Keratinocyte (primary cell): ENCODE measurements at regions not wholly inside any gene's neighbourhood (a gene's known extent, or its start where the extent isn't known, plus 50 kb on each side); places are given as distances from the start of the nearest gene placed in this dataset.

ENCODE experiments used
- DNase-seq: peaks from one replicate; pipeline ENCODE4 v3.0.0-alpha.2; 2011; ENCODE audit warnings: low read depth, missing footprints, low spot score
- FAIRE-seq: peaks from 2 replicates; lab custom pipeline; 2011; peaks lifted over from hg19 to GRCh38; lab: Jason Lieb, UNC
- H2AFZ ChIP-seq: 2 replicates; pipeline ENCODE4 v1.6.0; 2012; ENCODE audit warnings: low read length, control low read depth, inconsistent platforms; ENCODE audit not compliant: control insufficient read depth
- H3K27ac ChIP-seq: 2 replicates; pipeline ENCODE4 v1.5.1; 2011; ENCODE audit warnings: low read length; ENCODE audit not compliant: control insufficient read depth, insufficient read depth
- H3K27me3 ChIP-seq: 3 replicates; pipeline ENCODE4 v1.6.0; 2011; ENCODE audit warnings: low read length; ENCODE audit not compliant: control insufficient read depth, insufficient read depth; ENCODE audit errors: extremely low read depth
- H3K36me3 ChIP-seq, 2 experiments: 2 replicates in 1 of 2; 3 replicates in 1 of 2; pipeline ENCODE4 v1.5.1; 2011; ENCODE audit warnings: low read length in 2 of 2, mild to moderate bottlenecking in 1 of 2; ENCODE audit not compliant: control insufficient read depth in 2 of 2, insufficient read depth in 2 of 2; ENCODE audit errors: extremely low read depth in 1 of 2
- H3K4me1 ChIP-seq: 3 replicates; pipeline ENCODE4 v1.5.1; 2011; ENCODE audit warnings: low read length; ENCODE audit not compliant: control insufficient read depth, insufficient read depth; ENCODE audit errors: extremely low read depth
- H3K4me2 ChIP-seq: 3 replicates; pipeline ENCODE4 v1.6.0; 2011; ENCODE audit warnings: low read depth, low read length; ENCODE audit not compliant: control insufficient read depth, insufficient read depth; ENCODE audit errors: extremely low read depth
- H3K4me3 ChIP-seq, 3 experiments: fragments of 200-600 bp in 1 of 3; sonication (generic) in 1 of 3; 2 replicates in 2 of 3; 3 replicates in 1 of 3; pipeline ENCODE4 v1.5.1; 2011 to 2016; ENCODE audit warnings: low read length in 3 of 3, mild to moderate bottlenecking in 3 of 3, control low read depth in 2 of 3, inconsistent platforms in 1 of 3, low read depth in 1 of 3, mixed read lengths in 1 of 3, mixed run types in 1 of 3, moderate library complexity in 1 of 3; ENCODE audit not compliant: control insufficient read depth in 2 of 3, insufficient read depth in 2 of 3; ENCODE audit errors: extremely low read depth in 1 of 3
- H3K79me2 ChIP-seq: 2 replicates; pipeline ENCODE4 v1.6.0; 2012; ENCODE audit warnings: low read length; ENCODE audit not compliant: control insufficient read depth, insufficient read depth
- H3K9ac ChIP-seq: 3 replicates; pipeline ENCODE4 v1.6.0; 2011; ENCODE audit warnings: low read length; ENCODE audit not compliant: control insufficient read depth, insufficient read depth; ENCODE audit errors: extremely low read depth
- H3K9me1 ChIP-seq: 3 replicates; pipeline ENCODE4 v1.6.0; 2011; ENCODE audit warnings: low read length; ENCODE audit not compliant: control insufficient read depth, insufficient read depth; ENCODE audit errors: extremely low read depth
- H3K9me3 ChIP-seq: 2 replicates; pipeline ENCODE4 v1.5.1; 2012; ENCODE audit warnings: low read depth, low read length; ENCODE audit not compliant: control insufficient read depth
- H4K20me1 ChIP-seq: 3 replicates; pipeline ENCODE4 v1.6.0; 2011; ENCODE audit warnings: low read length; ENCODE audit not compliant: control insufficient read depth, insufficient read depth; ENCODE audit errors: extremely low read depth
- CTCF ChIP-seq, 3 experiments: IDR thresholded peaks in 1 of 3; conservative IDR thresholded peaks in 1 of 3; optimal IDR thresholded peaks in 1 of 3; 2 replicates in 2 of 3; 3 replicates in 1 of 3; pipeline versions ENCODE3 to v1.5.1; 2011; ENCODE audit warnings: low read length in 3 of 3, mild to moderate bottlenecking in 3 of 3, moderate library complexity in 2 of 3, control low read depth in 1 of 3, inconsistent platforms in 1 of 3; ENCODE audit not compliant: insufficient read depth in 2 of 3; ENCODE audit errors: extremely low read depth in 1 of 3
- EZH2 ChIP-seq: IDR thresholded peaks from one replicate; pipeline ENCODE4 v1.6.1; 2012; ENCODE audit warnings: inconsistent platforms, mild to moderate bottlenecking, low read length, moderate library complexity
- dilution Hi-C: fragments of 300-500 bp; cut with MboI; formaldehyde crosslinking; loops from one replicate; pipeline ENCODE4 v1.7.0; 2020; ENCODE audit warnings: low sequenced_read_pairs; ENCODE audit not compliant: extremely low pct_ligation_motif_present

DNA sequence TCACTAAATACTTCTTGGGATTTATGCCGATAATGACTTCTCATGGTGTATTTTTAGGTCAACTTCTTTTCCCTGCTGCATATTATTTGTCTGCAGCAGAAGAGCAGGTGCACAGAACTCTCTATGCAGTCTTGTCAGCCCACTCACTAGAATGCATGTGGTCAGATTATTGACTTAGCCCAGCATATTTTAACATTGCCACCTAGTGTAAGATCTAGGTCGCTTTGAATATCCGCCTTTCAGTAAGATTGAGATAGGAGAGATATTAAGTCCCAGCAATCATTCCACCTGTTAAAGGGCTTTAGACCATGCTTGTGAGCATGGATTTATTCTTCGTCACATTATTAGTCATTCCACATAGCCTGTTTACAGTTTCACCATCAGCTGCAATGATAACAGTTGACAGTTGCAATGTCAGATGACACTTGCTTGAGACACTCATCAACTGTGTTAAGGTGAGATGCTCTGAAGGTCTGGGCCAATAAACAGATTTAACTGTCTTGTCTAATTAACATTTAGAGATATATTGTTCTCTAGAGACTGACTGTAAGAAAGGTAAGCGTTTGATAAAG lies 491.7 kb downstream of the ARL4A start:
- FAIRE-seq (no peak), DNase-seq (no peak)

DNA sequence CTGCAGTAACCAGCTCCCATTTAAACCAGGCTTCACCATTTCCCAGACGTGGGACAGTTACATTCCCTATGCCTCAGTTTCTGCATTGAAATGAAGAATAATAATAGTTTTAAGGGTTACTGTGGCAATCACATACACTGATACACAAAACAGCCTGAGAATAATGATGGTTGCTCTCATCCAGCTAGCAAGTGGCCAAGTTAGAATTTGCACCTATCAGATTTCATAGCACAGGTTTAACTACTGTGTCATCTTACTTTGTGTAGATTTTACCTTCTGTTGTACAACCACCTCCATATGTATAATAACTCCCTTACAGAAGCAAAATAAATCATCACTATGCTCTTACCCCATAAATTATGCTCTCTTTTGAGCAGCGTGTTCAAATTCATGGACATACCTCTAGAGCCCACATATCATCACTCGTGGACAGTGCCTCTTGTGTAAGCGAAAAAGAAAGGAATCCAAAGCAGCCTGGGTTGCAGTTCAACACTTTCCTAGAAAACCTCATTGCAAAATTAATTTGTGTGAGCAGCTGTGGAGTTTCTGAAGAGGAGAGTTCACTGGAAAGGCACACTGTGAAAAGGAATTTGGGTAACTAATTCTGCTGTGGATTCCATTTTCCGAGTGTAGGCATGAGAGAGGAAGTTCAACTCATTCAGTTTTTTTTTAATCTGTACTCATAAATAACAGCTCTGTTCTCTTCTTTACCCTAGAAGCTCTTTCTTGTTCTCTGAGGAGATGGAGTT lies 492.5 kb downstream of the ARL4A start:
- no peak for TF ChIP-seq CTCF (optimal IDR thresholded peaks at IDR 0.05 in 1 of 3, IDR thresholded peaks at IDR 0.05 in 1 of 3, conservative IDR thresholded peaks at IDR 0.05 in 1 of 3; ENCODE audit: extremely low read depth in 1 of 3, insufficient read depth in 2 of 3, low read length in 3 of 3)
- TF ChIP-seq EZH2: no peak
- H3K27ac ChIP-seq: no peak overlapping the region
- FAIRE-seq (no peak), DNase-seq (no peak)
- H3K4me1 ChIP-seq: no peaks in the 10 kb centered on the region
- no peaks in the 10 kb centered on the region for H3K9me1 ChIP-seq
- H3K9ac ChIP-seq: no peak overlapping the region
- dilution Hi-C loops: no loop called here
- H3K79me2 ChIP-seq: no peaks in the 10 kb centered on the region
- H2AFZ ChIP-seq: no peak overlapping the region
- H3K27me3 ChIP-seq: no peaks in the 10 kb centered on the region
- H3K9me3 ChIP-seq: no peaks in the 10 kb centered on the region
- H3K36me3 ChIP-seq: no peaks in the 10 kb centered on the region
- no peaks in the 10 kb centered on the region for H4K20me1 ChIP-seq
- H3K4me2 ChIP-seq: no peak overlapping the region
- no peak overlapping the region for H3K4me3 ChIP-seq

More for the DNA sequence above, 491.7 kb downstream of the ARL4A start:
- Histone ChIP-seq H3K9me1 (no peaks in the 10 kb centered on the region), H3K27me3 (no peaks in the 10 kb centered on the region), H3K79me2 (no peaks in the 10 kb centered on the region), H2AFZ (no peak overlapping the region), H3K4me2 (no peak overlapping the region), H3K36me3 (no peaks in the 10 kb centered on the region), H3K27ac (no peak overlapping the region), H3K4me1 (no peaks in the 10 kb centered on the region), H3K9me3 (no peaks in the 10 kb centered on the region), H4K20me1 (no peaks in the 10 kb centered on the region), H3K9ac (no peak overlapping the region), H3K4me3 (no peak overlapping the region)
- dilution Hi-C loops: no loop called here
- TF ChIP-seq EZH2: no peak
- TF ChIP-seq CTCF (optimal IDR thresholded peaks at IDR 0.05 in 1 of 3, IDR thresholded peaks at IDR 0.05 in 1 of 3, conservative IDR thresholded peaks at IDR 0.05 in 1 of 3; ENCODE audit: extremely low read depth in 1 of 3, insufficient read depth in 2 of 3, low read length in 3 of 3): no peak
